Thyroid gland (tissue), 4 donors: ENCODE measurements at regions not wholly inside any gene's neighbourhood (a gene's known extent, or its start where the extent isn't known, plus 50 kb on each side); places are given as distances from the start of the nearest gene placed in this dataset.

Experiments
- POLR2A ChIP-seq, 2 donors: fragments of 450-650 bp; IDR thresholded peaks; one replicate each; pipeline ENCODE4 v1.6.1; 2017; ENCODE audit warnings: antibody characterized with exemption in 2 of 2, mild to moderate bottlenecking in 2 of 2, moderate library complexity in 1 of 2
- TF ChIP-seq, protein P1 (sequence below), 6 experiments: fragments of 200-600 bp in 3 of 6; fragments of 450-650 bp in 3 of 6; sonication (generic) in 3 of 6; IDR thresholded peaks; one replicate each; pipeline ENCODE4 v1.5.1; 2016 to 2019; ENCODE audit warnings: antibody characterized with exemption in 6 of 6, mild to moderate bottlenecking in 2 of 6, inconsistent platforms in 1 of 6, moderate library complexity in 1 of 6

DNA sequence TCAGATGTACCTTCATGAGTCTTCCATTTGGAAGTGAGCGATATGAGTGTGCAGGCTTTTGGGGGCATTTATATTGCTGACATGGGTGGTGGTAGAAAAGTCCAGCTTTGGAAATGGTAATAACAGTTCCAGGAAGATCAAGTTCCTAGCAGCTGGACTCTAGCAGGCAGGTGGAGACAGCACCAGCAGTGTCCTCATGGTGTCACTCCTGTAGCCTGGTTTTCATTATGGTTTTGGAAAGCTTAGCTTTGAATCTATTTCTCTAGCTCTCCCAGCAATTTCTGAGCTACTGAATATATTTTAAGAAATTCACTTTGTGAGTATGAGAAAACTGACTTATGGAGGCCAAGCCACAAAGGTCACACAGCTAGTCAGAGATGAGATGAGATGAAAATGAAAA, 523.2 kb upstream of the HTR2A start:
- TF ChIP-seq, protein P1, sequence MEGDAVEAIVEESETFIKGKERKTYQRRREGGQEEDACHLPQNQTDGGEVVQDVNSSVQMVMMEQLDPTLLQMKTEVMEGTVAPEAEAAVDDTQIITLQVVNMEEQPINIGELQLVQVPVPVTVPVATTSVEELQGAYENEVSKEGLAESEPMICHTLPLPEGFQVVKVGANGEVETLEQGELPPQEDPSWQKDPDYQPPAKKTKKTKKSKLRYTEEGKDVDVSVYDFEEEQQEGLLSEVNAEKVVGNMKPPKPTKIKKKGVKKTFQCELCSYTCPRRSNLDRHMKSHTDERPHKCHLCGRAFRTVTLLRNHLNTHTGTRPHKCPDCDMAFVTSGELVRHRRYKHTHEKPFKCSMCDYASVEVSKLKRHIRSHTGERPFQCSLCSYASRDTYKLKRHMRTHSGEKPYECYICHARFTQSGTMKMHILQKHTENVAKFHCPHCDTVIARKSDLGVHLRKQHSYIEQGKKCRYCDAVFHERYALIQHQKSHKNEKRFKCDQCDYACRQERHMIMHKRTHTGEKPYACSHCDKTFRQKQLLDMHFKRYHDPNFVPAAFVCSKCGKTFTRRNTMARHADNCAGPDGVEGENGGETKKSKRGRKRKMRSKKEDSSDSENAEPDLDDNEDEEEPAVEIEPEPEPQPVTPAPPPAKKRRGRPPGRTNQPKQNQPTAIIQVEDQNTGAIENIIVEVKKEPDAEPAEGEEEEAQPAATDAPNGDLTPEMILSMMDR (IDR thresholded peaks at IDR 0.05) = no peak
- TF ChIP-seq POLR2A (IDR thresholded peaks at IDR 0.05) = no peak
